Stimulated activated CD4-positive, alpha-beta T cell treated with anti-CD3 and anti-CD28 coated beads, Interleukin-15, amount 100 ng/mL, for 24 hours (primary cell): ENCODE measurements at regions not wholly inside any gene's neighbourhood (a gene's known extent, or its start where the extent isn't known, plus 50 kb on each side); places are given as distances from the start of the nearest gene placed in this dataset.

Source experiments
- DNase-seq: peaks from one replicate; pipeline ENCODE4 v3.0.0-alpha.2; 2020

GRCh38 chr6:105901583-105901982, 184.6 kb upstream of the PRDM1 start:
- DNase-seq: no peak

- peak; percentile 57 for DNase-seq
These were observed 185.8 kb upstream of the PRDM1 start for GRCh38 chr6:105900125-105900937.

GRCh38 chr6:105898286-105898685, 187.8 kb upstream of the PRDM1 start:
- peak; percentile 31 for DNase-seq

- DNase-seq: no peak
These were observed 189.0 kb upstream of the PRDM1 start for GRCh38 chr6:105897131-105897530.

- DNase-seq: no peak
These were observed 189.4 kb upstream of the PRDM1 start for GRCh38 chr6:105896821-105897095.

- DNase-seq: no peak
These were observed 189.9 kb upstream of the PRDM1 start for GRCh38 chr6:105896052-105896820.

GRCh38 chr6:105894556-105894955, 191.6 kb upstream of the PRDM1 start:
- no peak for DNase-seq

GRCh38 chr6:105893741-105894140, 192.4 kb upstream of the PRDM1 start:
- DNase-seq: no peak

GRCh38 chr6:105892577-105893262, 193.4 kb upstream of the PRDM1 start:
- no peak for DNase-seq

- no peak for DNase-seq
These were observed 195.5 kb upstream of the PRDM1 start for GRCh38 chr6:105890521-105891244.

- no peak for DNase-seq
These were observed 196.2 kb upstream of the PRDM1 start for GRCh38 chr6:105889902-105890301.

- no peak for DNase-seq
These were observed 199.2 kb upstream of the PRDM1 start for GRCh38 chr6:105886814-105887544.

GRCh38 chr6:105886066-105886813, 199.9 kb upstream of the PRDM1 start:
- no peak for DNase-seq

- no peak for DNase-seq
These were observed 201.7 kb upstream of the PRDM1 start for GRCh38 chr6:105884426-105884825.

- DNase-seq: no peak
These were observed 202.1 kb upstream of the PRDM1 start for GRCh38 chr6:105884011-105884410.

GRCh38 chr6:105882828-105883227, 203.3 kb upstream of the PRDM1 start:
- DNase-seq: no peak

GRCh38 chr6:105882121-105882803, 203.9 kb upstream of the PRDM1 start:
- no peak for DNase-seq

- no peak for DNase-seq
These were observed 204.5 kb upstream of the PRDM1 start for GRCh38 chr6:105881608-105882007.

- DNase-seq: peak; percentile 72
These were observed 206.1 kb upstream of the PRDM1 start for GRCh38 chr6:105880030-105880492.

- no peak for DNase-seq
These were observed 207.0 kb upstream of the PRDM1 start for GRCh38 chr6:105879146-105879545.
